Tibial artery (tissue), 4 donors: ENCODE measurements at regions not wholly inside any gene's neighbourhood (a gene's known extent, or its start where the extent isn't known, plus 50 kb on each side); places are given as distances from the start of the nearest gene placed in this dataset.

Experiments used
- DNase-seq, 2 donors: peaks; one replicate each; pipeline ENCODE4 v3.0.0-alpha.2; 2019
- H3K27ac ChIP-seq, 2 donors: fragments of 200-600 bp; sonication (generic) in 1 of 2; 1 replicate in 1 of 2; 2 replicates in 1 of 2; pipeline ENCODE4 v1.5.1; 2018 to 2019; ENCODE audit warnings: mild to moderate bottlenecking in 1 of 2
- H3K27me3 ChIP-seq, 2 donors: fragments of 200-600 bp; sonication (generic) in 1 of 2; one replicate each; pipeline versions ENCODE4 v1.5.1 to v1.6.0; 2016 to 2019
- H3K36me3 ChIP-seq, 3 donors: fragments of 200-600 bp; sonication (generic) in 2 of 3; one replicate each; pipeline ENCODE4 v1.5.1; 2016 to 2019; ENCODE audit warnings: mild to moderate bottlenecking in 2 of 3
- H3K4me1 ChIP-seq, 4 donors: fragments of 200-600 bp; sonication (generic) in 2 of 4; 1 replicate in 3 of 4; 2 replicates in 1 of 4; pipeline ENCODE4 v1.5.1; 2016 to 2019
- H3K4me3 ChIP-seq, 2 donors: fragments of 200-600 bp; sonication (generic) in 1 of 2; 1 replicate in 1 of 2; 2 replicates in 1 of 2; pipeline ENCODE4 v1.5.1; 2018 to 2019; ENCODE audit warnings: mild to moderate bottlenecking in 2 of 2
- H3K9me3 ChIP-seq, 3 donors: fragments of 200-600 bp; sonication (generic) in 1 of 3; one replicate each; pipeline ENCODE4 v1.5.1; 2016 to 2019
- intact Hi-C: fragments of 100-400 bp; cut with DNase I; formaldehyde crosslinking; loops from one replicate; pipeline ENCODE4 v1.15.0; 2023; ENCODE audit warnings: low total_unique reads
- TF ChIP-seq, protein P1 (sequence below), 2 experiments: fragments of 200-600 bp in 1 of 2; fragments of 450-650 bp in 1 of 2; IDR thresholded peaks; one replicate each; pipeline ENCODE4 v1.5.1; 2017 to 2019; ENCODE audit warnings: antibody characterized with exemption in 2 of 2, mild to moderate bottlenecking in 1 of 2, moderate library complexity in 1 of 2

DNA sequence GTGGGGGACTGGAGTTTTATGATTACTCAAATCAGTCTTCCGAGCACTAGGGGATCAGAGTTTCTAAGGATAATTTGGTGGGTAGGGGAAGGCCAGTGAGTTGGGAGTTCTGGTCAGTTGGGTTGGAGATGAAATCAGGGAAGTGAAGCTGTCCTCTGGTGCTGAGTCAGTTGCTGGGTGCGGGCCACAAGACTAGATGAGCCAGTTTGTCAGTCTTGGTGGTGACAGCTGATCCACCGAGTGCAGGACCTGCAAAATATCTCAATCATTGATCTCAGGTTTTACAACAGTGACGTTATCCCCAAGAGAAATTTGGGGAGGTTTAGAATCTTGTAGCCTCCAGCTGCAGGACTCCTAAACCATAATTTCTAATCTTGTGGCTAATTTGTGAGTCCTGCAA, 249.4 kb downstream of the FAM43A start:
- intact Hi-C loops: no loop called here
- H3K27ac ChIP-seq: no peak overlapping the region
- TF ChIP-seq, protein P1, sequence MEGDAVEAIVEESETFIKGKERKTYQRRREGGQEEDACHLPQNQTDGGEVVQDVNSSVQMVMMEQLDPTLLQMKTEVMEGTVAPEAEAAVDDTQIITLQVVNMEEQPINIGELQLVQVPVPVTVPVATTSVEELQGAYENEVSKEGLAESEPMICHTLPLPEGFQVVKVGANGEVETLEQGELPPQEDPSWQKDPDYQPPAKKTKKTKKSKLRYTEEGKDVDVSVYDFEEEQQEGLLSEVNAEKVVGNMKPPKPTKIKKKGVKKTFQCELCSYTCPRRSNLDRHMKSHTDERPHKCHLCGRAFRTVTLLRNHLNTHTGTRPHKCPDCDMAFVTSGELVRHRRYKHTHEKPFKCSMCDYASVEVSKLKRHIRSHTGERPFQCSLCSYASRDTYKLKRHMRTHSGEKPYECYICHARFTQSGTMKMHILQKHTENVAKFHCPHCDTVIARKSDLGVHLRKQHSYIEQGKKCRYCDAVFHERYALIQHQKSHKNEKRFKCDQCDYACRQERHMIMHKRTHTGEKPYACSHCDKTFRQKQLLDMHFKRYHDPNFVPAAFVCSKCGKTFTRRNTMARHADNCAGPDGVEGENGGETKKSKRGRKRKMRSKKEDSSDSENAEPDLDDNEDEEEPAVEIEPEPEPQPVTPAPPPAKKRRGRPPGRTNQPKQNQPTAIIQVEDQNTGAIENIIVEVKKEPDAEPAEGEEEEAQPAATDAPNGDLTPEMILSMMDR (IDR thresholded peaks at IDR 0.05): no peak

GRCh38 chr3:194935632-194936470, 250.2 kb downstream of the FAM43A start:
- TF ChIP-seq, protein P1 (IDR thresholded peaks at IDR 0.05): no peak
- Histone ChIP-seq H3K9me3 (no peaks in the 10 kb centered on the region), H3K4me1 (peaks cover 0 to 13% (median 6%) of the 10 kb centered on the region in 4 donors), H3K27ac (no peak overlapping the region), H3K4me3 (no peak overlapping the region), H3K36me3 (no peaks in the 10 kb centered on the region), H3K27me3 (no peaks in the 10 kb centered on the region)
- no peak for DNase-seq
- intact Hi-C loops: no loop called here

More for the DNA sequence above, 249.4 kb downstream of the FAM43A start:
- DNase-seq: peak in 1 of 2 donors; percentile 51
- no peaks in the 10 kb centered on the region for H3K27me3 ChIP-seq
- peaks cover 0 to 21% (median 9%) of the 10 kb centered on the region in 4 donors for H3K4me1 ChIP-seq
- no peaks in the 10 kb centered on the region for H3K9me3 ChIP-seq
- no peak overlapping the region for H3K4me3 ChIP-seq
- no peaks in the 10 kb centered on the region for H3K36me3 ChIP-seq

DNA sequence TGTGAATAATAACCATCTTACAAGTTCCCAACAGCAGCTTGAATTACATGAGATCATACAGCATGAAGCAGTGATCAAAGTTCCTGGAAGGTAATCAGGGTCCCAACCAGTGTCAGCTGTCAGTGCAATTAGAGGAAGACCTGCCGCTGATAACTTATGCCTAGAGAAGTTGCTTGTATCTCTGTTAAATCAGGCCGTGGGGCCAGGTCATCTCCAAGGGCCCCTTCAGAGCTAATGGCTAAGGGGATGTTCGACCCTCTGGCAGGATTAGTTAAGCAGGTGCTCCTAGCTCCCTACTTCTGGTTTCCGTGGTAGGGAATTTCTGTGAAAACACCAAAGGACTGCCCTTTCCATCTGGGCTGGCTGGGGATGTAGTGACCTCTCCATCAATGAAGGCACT, 251.0 kb downstream of the FAM43A start:
- no peak for DNase-seq
- TF ChIP-seq, protein P1 (IDR thresholded peaks at IDR 0.05): no peak
- no peaks in the 10 kb centered on the region for H3K9me3 ChIP-seq
- H3K27me3 ChIP-seq: no peaks in the 10 kb centered on the region
- peaks cover 0 to 5% (median 2%) of the 10 kb centered on the region in 4 donors for H3K4me1 ChIP-seq
- H3K27ac ChIP-seq: no peak overlapping the region
- H3K4me3 ChIP-seq: no peak overlapping the region
- intact Hi-C loops: no loop called here
- no peaks in the 10 kb centered on the region for H3K36me3 ChIP-seq

DNA sequence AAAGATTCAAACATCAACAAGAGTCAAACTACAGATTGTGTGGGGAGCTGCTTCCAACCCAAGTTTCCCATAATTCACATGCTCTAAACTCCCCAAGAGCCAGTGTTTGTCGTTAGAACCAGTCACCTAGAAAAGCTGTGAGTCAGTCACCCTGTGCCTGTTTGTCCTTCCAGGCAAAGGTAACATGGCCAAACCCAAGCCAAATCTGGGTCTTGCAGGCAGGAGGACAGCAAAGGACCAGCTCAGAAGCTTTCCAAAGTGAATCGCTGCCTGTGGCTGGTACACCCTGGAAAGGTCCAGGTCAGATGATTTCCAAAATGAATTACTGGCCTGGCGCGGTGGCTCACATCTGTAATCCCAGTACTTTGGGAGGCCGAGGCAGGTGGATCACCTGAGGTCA, 251.5 kb downstream of the FAM43A start:
- H3K27me3 ChIP-seq: no peaks in the 10 kb centered on the region
- H3K4me1 ChIP-seq: peaks cover 0 to 4% (median under 1%) of the 10 kb centered on the region in 4 donors
- no peaks in the 10 kb centered on the region for H3K36me3 ChIP-seq
- no peak for DNase-seq
- no peak overlapping the region for H3K4me3 ChIP-seq
- no peak overlapping the region for H3K27ac ChIP-seq
- intact Hi-C loops: no loop called here
- H3K9me3 ChIP-seq: no peaks in the 10 kb centered on the region
- TF ChIP-seq, protein P1 (IDR thresholded peaks at IDR 0.05): no peak

DNA sequence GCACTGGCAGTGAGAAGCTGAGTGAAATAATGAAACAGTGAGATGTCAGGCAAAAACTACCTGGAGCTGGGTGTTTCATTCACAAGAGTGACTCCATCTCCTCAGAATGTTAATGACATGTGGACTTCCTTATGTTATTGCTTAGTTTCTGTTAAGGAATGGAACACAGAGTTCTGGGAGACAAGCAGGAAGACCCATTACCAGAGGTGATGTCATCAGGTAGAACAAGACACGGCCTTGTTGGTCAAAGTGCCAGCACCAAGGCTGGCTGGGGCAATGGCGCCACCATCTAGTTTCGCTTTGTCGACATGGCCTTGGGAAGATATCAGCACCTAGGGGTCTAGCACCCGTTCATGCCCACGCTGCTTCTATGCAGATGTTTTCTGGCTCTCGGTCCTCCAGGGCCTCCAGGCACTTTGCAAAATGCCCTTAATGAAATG, 252.2 kb downstream of the FAM43A start:
- Histone ChIP-seq H3K36me3 (no peaks in the 10 kb centered on the region), H3K27me3 (no peaks in the 10 kb centered on the region), H3K27ac (no peak overlapping the region), H3K4me3 (no peak overlapping the region), H3K4me1 (peaks cover 0 to 4% (median 0%) of the 10 kb centered on the region in 4 donors), H3K9me3 (no peaks in the 10 kb centered on the region)
- intact Hi-C loops: no loop called here
- TF ChIP-seq, protein P1 (IDR thresholded peaks at IDR 0.05): no peak
- DNase-seq: no peak
